HEK293 (cell line): ENCODE measurements at regions not wholly inside any gene's neighbourhood (a gene's known extent, or its start where the extent isn't known, plus 50 kb on each side); places are given as distances from the start of the nearest gene placed in this dataset.

Experiments
- CTCF ChIA-PET: fragments of 350-600 bp; formaldehyde crosslinking; extraction: SDS; loops from one replicate; lab custom pipeline; 2021; ENCODE audit warnings: antibody characterized with exemption; lab: Yijun Ruan, JAX
- POLR2A ChIA-PET: fragments of 300-600 bp; formaldehyde crosslinking; extraction: SDS; loops from one replicate; lab custom pipeline; 2020; ENCODE audit warnings: antibody characterized with exemption, inconsistent platforms; lab: Yijun Ruan, JAX
- H3K27ac ChIP-seq: fragments of 200-500 bp; sonication (Bioruptor generic); 2 replicates; pipeline ENCODE4 v1.5.1; 2014; ENCODE audit warnings: low read depth, low read length, control low read depth, inconsistent platforms; ENCODE audit errors: extremely low read depth
- H3K36me3 ChIP-seq, 2 experiments: fragments of 200-500 bp in 1 of 2; sonication (Bioruptor generic) in 1 of 2; 1 replicate in 1 of 2; 2 replicates in 1 of 2; pipeline ENCODE4 v1.5.1; 2014 to 2017; ENCODE audit warnings: inconsistent platforms in 2 of 2, low read length in 2 of 2; ENCODE audit not compliant: control insufficient read depth in 2 of 2, insufficient read depth in 1 of 2
- H3K4me1 ChIP-seq: fragments of 200-500 bp; sonication (Bioruptor generic); 2 replicates; pipeline ENCODE4 v1.5.1; 2014; ENCODE audit warnings: mild to moderate bottlenecking, low read length, inconsistent platforms; ENCODE audit not compliant: control insufficient read depth, insufficient read depth
- H3K4me3 ChIP-seq: 2 replicates; pipeline ENCODE4 v1.5.1; 2011; ENCODE audit warnings: low read depth, mild to moderate bottlenecking, control low read depth, low read length, moderate library complexity
- H3K9me3 ChIP-seq: fragments of 200-500 bp; sonication (Bioruptor generic); 2 replicates; pipeline ENCODE4 v1.5.1; 2014; ENCODE audit warnings: low read depth, low read length, inconsistent platforms; ENCODE audit not compliant: control insufficient read depth, insufficient read depth
- BCL11B ChIP-seq: fragments of 450-650 bp; formaldehyde crosslinking; IDR thresholded peaks from 2 replicates; pipeline ENCODE4 v1.5.1; 2016; ENCODE audit warnings: low read depth, missing biosample characterization, missing genetic modification characterization
- GLI2 ChIP-seq: fragments of 450-650 bp; formaldehyde crosslinking; IDR thresholded peaks from 2 replicates; pipeline ENCODE4; 2017; ENCODE audit warnings: missing biosample characterization, missing genetic modification characterization, low read depth, borderline replicate concordance
- GLIS1 ChIP-seq: fragments of 450-650 bp; formaldehyde crosslinking; IDR thresholded peaks from 2 replicates; pipeline ENCODE4 v1.5.1; 2016; ENCODE audit warnings: missing biosample characterization, missing genetic modification characterization
- HIC1 ChIP-seq: fragments of 450-650 bp; formaldehyde crosslinking; IDR thresholded peaks from 2 replicates; pipeline ENCODE4 v1.5.1; 2016; ENCODE audit warnings: missing biosample characterization, missing genetic modification characterization
- MEIS1 ChIP-seq: sonication (generic); formaldehyde crosslinking; IDR thresholded peaks from 2 replicates; pipeline ENCODE4 v1.8.1; 2022; ENCODE audit warnings: missing genetic modification reagents, mild to moderate bottlenecking, borderline replicate concordance
- YY1 ChIP-seq: fragments of 450-650 bp; formaldehyde crosslinking; IDR thresholded peaks from 2 replicates; pipeline ENCODE4 v1.5.1; 2018; ENCODE audit warnings: missing biosample characterization, missing genetic modification characterization
- ZNF133 ChIP-seq: fragments of 450-650 bp; formaldehyde crosslinking; IDR thresholded peaks from 2 replicates; pipeline ENCODE4 v1.5.1; 2016; ENCODE audit warnings: missing biosample characterization, missing genetic modification characterization
- ZNF16 ChIP-seq: fragments of 450-650 bp; formaldehyde crosslinking; IDR thresholded peaks from 2 replicates; pipeline ENCODE4 v1.5.1; 2016; ENCODE audit warnings: low read depth, missing biosample characterization, missing genetic modification characterization
- ZNF214 ChIP-seq: fragments of 450-650 bp; formaldehyde crosslinking; IDR thresholded peaks from 2 replicates; pipeline ENCODE4 v1.5.1; 2017; ENCODE audit warnings: missing biosample characterization, mild to moderate bottlenecking, missing genetic modification characterization, borderline replicate concordance
- ZNF266 ChIP-seq: fragments of 450-650 bp; formaldehyde crosslinking; IDR thresholded peaks from 2 replicates; pipeline ENCODE4 v1.5.1; 2016; ENCODE audit warnings: missing biosample characterization, missing genetic modification characterization, low read depth
- ZNF391 ChIP-seq: fragments of 450-650 bp; formaldehyde crosslinking; IDR thresholded peaks from 2 replicates; pipeline ENCODE4 v1.5.1; 2016; ENCODE audit warnings: low read depth, missing biosample characterization, missing genetic modification characterization, borderline replicate concordance
- ZNF426 ChIP-seq: fragments of 450-650 bp; formaldehyde crosslinking; IDR thresholded peaks from 2 replicates; pipeline ENCODE4 v1.5.1; 2017; ENCODE audit warnings: missing biosample characterization, missing genetic modification characterization, mild to moderate bottlenecking, inconsistent platforms, moderate library complexity
- ZNF548 ChIP-seq: fragments of 450-650 bp; formaldehyde crosslinking; IDR thresholded peaks from 2 replicates; pipeline ENCODE4 v1.5.1; 2016; ENCODE audit warnings: missing biosample characterization, missing genetic modification characterization
- ZNF571 ChIP-seq: fragments of 450-650 bp; formaldehyde crosslinking; IDR thresholded peaks from 2 replicates; pipeline ENCODE4 v1.5.0; 2017; ENCODE audit warnings: missing biosample characterization, missing genetic modification characterization
- ZNF585B ChIP-seq: fragments of 450-650 bp; formaldehyde crosslinking; IDR thresholded peaks from 2 replicates; pipeline ENCODE4 v1.5.1; 2016; ENCODE audit warnings: missing biosample characterization, missing genetic modification characterization
- ZNF624 ChIP-seq: fragments of 450-650 bp; formaldehyde crosslinking; IDR thresholded peaks from 2 replicates; pipeline ENCODE4 v1.5.1; 2017; ENCODE audit warnings: missing biosample characterization, missing genetic modification characterization
- ZNF658 ChIP-seq: fragments of 450-650 bp; formaldehyde crosslinking; IDR thresholded peaks from 2 replicates; pipeline ENCODE4; 2016; ENCODE audit warnings: missing biosample characterization, missing genetic modification characterization
- ZNF692 ChIP-seq: fragments of 450-650 bp; formaldehyde crosslinking; IDR thresholded peaks from 2 replicates; pipeline ENCODE4 v1.5.1; 2016; ENCODE audit warnings: missing biosample characterization, missing genetic modification characterization
- ZNF704 ChIP-seq: fragments of 450-650 bp; formaldehyde crosslinking; IDR thresholded peaks from 2 replicates; pipeline ENCODE4 v1.5.1; 2016; ENCODE audit warnings: missing biosample characterization, missing genetic modification characterization
- ZSCAN16 ChIP-seq: fragments of 450-650 bp; formaldehyde crosslinking; IDR thresholded peaks from 2 replicates; pipeline ENCODE4 v1.5.1; 2016; ENCODE audit warnings: missing biosample characterization, missing genetic modification characterization
- ZSCAN4 ChIP-seq: fragments of 450-650 bp; formaldehyde crosslinking; IDR thresholded peaks from 2 replicates; pipeline ENCODE4 v1.5.1; 2017; ENCODE audit warnings: missing biosample characterization, missing genetic modification characterization
- TF ChIP-seq, protein P1 (sequence below): fragments of 450-650 bp; formaldehyde crosslinking; IDR thresholded peaks from 2 replicates; pipeline ENCODE4 v1.5.0; 2017; ENCODE audit warnings: missing biosample characterization, missing genetic modification characterization, borderline replicate concordance
- TF ChIP-seq, protein P2 (sequence below): IDR thresholded peaks from 2 replicates; pipeline ENCODE4 v1.6.1; 2011; ENCODE audit warnings: mild to moderate bottlenecking, low read depth, low read length, borderline replicate concordance

DNA sequence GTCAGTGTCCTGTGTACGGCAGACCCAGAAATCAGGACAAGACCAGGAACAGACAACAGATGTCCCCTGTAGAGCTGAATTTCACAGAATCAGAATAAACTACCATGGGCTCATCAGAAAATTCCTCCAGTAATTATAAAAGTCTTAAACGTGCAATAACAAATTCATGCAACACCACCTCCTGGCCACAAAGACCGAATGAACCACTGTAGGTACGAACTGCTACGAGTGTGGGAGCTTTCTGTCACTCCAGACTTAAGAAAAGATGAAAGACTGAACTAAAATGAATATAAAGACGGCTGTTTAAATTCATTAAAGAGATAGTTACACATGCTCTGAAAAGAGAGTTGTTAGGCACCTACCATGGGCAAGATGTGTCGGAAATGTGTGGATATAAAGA is 333.5 kb downstream of the RRAGC start (continued):
- no peak for TF ChIP-seq ZNF133
- TF ChIP-seq ZNF426 (tag by site-specific recombination), result no peak

GRCh38 chr1:38525343-38526043 is 334.1 kb downstream of the RRAGC start:
- TF ChIP-seq ZNF16 (no peak), ZNF391 (no peak), GLIS1 (no peak), ZNF266 (tag by site-specific recombination) (no peak), ZNF704 (no peak), HIC1 (tag by site-specific recombination) (no peak), ZNF571 (tag by site-specific recombination) (no peak)

GRCh38 chr1:38524025-38524641 is 335.4 kb downstream of the RRAGC start:
- H3K4me3 ChIP-seq, result no peak overlapping the region
- CTCF ChIA-PET, result no interaction called here
- no peak for TF ChIP-seq YY1 (tag by site-specific recombination)
- no peak for TF ChIP-seq ZNF624
- TF ChIP-seq ZNF692 (tag by site-specific recombination), result no peak
- TF ChIP-seq ZSCAN4, result no peak
- no peak for TF ChIP-seq ZNF133
- TF ChIP-seq GLI2 (tag by site-specific recombination), result no peak
- TF ChIP-seq, protein P1, sequence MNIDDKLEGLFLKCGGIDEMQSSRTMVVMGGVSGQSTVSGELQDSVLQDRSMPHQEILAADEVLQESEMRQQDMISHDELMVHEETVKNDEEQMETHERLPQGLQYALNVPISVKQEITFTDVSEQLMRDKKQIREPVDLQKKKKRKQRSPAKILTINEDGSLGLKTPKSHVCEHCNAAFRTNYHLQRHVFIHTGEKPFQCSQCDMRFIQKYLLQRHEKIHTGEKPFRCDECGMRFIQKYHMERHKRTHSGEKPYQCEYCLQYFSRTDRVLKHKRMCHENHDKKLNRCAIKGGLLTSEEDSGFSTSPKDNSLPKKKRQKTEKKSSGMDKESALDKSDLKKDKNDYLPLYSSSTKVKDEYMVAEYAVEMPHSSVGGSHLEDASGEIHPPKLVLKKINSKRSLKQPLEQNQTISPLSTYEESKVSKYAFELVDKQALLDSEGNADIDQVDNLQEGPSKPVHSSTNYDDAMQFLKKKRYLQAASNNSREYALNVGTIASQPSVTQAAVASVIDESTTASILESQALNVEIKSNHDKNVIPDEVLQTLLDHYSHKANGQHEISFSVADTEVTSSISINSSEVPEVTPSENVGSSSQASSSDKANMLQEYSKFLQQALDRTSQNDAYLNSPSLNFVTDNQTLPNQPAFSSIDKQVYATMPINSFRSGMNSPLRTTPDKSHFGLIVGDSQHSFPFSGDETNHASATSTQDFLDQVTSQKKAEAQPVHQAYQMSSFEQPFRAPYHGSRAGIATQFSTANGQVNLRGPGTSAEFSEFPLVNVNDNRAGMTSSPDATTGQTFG (tag by site-specific recombination), result no peak
- TF ChIP-seq ZNF585B, result no peak
- TF ChIP-seq, protein P2, sequence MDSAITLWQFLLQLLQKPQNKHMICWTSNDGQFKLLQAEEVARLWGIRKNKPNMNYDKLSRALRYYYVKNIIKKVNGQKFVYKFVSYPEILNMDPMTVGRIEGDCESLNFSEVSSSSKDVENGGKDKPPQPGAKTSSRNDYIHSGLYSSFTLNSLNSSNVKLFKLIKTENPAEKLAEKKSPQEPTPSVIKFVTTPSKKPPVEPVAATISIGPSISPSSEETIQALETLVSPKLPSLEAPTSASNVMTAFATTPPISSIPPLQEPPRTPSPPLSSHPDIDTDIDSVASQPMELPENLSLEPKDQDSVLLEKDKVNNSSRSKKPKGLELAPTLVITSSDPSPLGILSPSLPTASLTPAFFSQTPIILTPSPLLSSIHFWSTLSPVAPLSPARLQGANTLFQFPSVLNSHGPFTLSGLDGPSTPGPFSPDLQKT, result no peak
- no peak for TF ChIP-seq ZSCAN16 (tag by site-specific recombination)
- no peak for TF ChIP-seq MEIS1 (CRISPR knock-in tag)
- TF ChIP-seq BCL11B, result no peak
- no peak for TF ChIP-seq ZNF548 (tag by site-specific recombination)
- no peak for TF ChIP-seq ZNF658 (tag by site-specific recombination)
- TF ChIP-seq ZNF214 (tag by site-specific recombination), result no peak

More at GRCh38 chr1:38525343-38526043, 334.1 kb downstream of the RRAGC start:
- no peaks in the 10 kb centered on the region for H3K9me3 ChIP-seq
- no peak overlapping the region for H3K27ac ChIP-seq
- ChIA-PET POLR2A (no interaction called here), CTCF (interaction anchor here (0.6 to 0.7 kb wide), 2 partner anchors 35 to 362 kb away, joined by 3 read pairs; no protein-coding TSS in a partner anchor)
- no peak overlapping the region for H3K4me3 ChIP-seq
- no peaks in the 10 kb centered on the region for H3K4me1 ChIP-seq
- no peaks in the 10 kb centered on the region for H3K36me3 ChIP-seq

More at GRCh38 chr1:38524025-38524641, 335.4 kb downstream of the RRAGC start:
- Histone ChIP-seq H3K27ac (no peak overlapping the region), H3K9me3 (no peaks in the 10 kb centered on the region), H3K36me3 (no peaks in the 10 kb centered on the region), H3K4me1 (no peaks in the 10 kb centered on the region)
- POLR2A ChIA-PET, result no interaction called here
